Cardiac fibroblast (primary cell): ENCODE measurements at regions not wholly inside any gene's neighbourhood (a gene's known extent, or its start where the extent isn't known, plus 50 kb on each side); places are given as distances from the start of the nearest gene placed in this dataset.

ENCODE experiments used
- DNase-seq, 2 donors: peaks; one replicate each; pipeline versions ENCODE4 v3.0.0 to v3.0.0-alpha.2; 2010; ENCODE audit warnings: low read depth in 2 of 2
- H3K4me3 ChIP-seq, 2 donors: replicated peaks in 1 of 2; 1 replicate in 1 of 2; 2 replicates in 1 of 2; pipeline ENCODE4 v1.5.1; 2011; ENCODE audit warnings: low read depth in 2 of 2, low read length in 2 of 2, mild to moderate bottlenecking in 2 of 2, moderate library complexity in 1 of 2
- TF ChIP-seq, protein P1 (sequence below): IDR thresholded peaks from one replicate; pipeline ENCODE4 v1.5.1; 2011; ENCODE audit warnings: low read depth, mild to moderate bottlenecking, low read length, inconsistent platforms

DNA sequence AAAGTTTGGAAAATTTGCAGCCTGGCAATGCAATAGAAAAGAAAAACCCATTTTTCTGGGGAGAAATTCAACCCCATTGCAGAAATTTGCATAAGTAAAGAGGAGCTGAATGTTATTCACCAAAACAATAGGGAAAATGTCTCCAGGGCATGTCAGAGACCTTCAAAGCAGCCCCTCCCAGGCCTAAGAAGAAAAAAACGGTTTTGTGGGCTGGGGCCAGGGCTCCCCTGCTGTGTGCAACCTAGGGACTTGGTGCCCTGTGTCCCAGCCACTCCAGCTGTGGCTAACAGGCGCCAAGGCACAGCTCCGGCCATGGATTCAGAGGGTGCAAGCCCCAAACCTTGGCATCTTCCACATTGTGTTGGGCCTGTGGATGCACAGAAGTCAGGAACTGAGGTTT lies 224.5 kb downstream of the TXNL1 start:
- TF ChIP-seq, protein P1, sequence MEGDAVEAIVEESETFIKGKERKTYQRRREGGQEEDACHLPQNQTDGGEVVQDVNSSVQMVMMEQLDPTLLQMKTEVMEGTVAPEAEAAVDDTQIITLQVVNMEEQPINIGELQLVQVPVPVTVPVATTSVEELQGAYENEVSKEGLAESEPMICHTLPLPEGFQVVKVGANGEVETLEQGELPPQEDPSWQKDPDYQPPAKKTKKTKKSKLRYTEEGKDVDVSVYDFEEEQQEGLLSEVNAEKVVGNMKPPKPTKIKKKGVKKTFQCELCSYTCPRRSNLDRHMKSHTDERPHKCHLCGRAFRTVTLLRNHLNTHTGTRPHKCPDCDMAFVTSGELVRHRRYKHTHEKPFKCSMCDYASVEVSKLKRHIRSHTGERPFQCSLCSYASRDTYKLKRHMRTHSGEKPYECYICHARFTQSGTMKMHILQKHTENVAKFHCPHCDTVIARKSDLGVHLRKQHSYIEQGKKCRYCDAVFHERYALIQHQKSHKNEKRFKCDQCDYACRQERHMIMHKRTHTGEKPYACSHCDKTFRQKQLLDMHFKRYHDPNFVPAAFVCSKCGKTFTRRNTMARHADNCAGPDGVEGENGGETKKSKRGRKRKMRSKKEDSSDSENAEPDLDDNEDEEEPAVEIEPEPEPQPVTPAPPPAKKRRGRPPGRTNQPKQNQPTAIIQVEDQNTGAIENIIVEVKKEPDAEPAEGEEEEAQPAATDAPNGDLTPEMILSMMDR = no peak
- no peak for DNase-seq
- H3K4me3 ChIP-seq = no peak overlapping the region

- DNase-seq = no peak
- no peak overlapping the region for H3K4me3 ChIP-seq
- TF ChIP-seq, protein P1 = no peak
These were observed 225.4 kb downstream of the TXNL1 start for GRCh38 chr18:56412951-56413350.

- TF ChIP-seq, protein P1 = no peak
- no peak overlapping the region for H3K4me3 ChIP-seq
- DNase-seq = no peak
These were observed 228.7 kb downstream of the TXNL1 start for GRCh38 chr18:56409736-56410135.

GRCh38 chr18:56407646-56408180 lies 230.7 kb downstream of the TXNL1 start:
- H3K4me3 ChIP-seq = no peak overlapping the region
- TF ChIP-seq, protein P1 = no peak
- DNase-seq = no peak

GRCh38 chr18:56402872-56403516 lies 235.4 kb downstream of the TXNL1 start:
- DNase-seq = peak; percentile 85 to 95
- no peak overlapping the region for H3K4me3 ChIP-seq
- TF ChIP-seq, protein P1 = no peak

DNA sequence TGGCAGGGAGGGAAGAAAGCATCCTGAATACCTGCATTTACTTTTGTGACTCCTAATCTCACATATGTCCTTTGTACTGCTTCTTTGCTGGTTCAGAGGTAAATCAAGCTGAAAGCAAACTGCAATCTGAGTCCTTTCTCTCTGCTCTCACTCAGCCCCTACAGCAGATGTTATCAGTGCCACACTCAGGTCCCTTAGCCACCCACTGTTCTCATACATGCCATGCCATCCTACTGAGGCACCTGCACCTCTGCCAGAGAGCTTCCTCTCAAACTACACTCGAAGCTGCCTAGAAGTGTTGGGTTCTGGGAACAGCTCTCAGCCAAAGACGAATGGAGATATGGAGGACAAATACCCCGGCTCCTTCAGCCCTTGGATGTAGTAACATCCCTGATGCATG lies 244.5 kb downstream of the TXNL1 start:
- DNase-seq = no peak
- no peak overlapping the region for H3K4me3 ChIP-seq
- TF ChIP-seq, protein P1 = no peak
